ENCODE measurements at regions not wholly inside any gene's neighbourhood (a gene's known extent, or its start where the extent isn't known, plus 50 kb on each side); places are given as distances from the start of the nearest gene placed in this dataset.

DNA sequence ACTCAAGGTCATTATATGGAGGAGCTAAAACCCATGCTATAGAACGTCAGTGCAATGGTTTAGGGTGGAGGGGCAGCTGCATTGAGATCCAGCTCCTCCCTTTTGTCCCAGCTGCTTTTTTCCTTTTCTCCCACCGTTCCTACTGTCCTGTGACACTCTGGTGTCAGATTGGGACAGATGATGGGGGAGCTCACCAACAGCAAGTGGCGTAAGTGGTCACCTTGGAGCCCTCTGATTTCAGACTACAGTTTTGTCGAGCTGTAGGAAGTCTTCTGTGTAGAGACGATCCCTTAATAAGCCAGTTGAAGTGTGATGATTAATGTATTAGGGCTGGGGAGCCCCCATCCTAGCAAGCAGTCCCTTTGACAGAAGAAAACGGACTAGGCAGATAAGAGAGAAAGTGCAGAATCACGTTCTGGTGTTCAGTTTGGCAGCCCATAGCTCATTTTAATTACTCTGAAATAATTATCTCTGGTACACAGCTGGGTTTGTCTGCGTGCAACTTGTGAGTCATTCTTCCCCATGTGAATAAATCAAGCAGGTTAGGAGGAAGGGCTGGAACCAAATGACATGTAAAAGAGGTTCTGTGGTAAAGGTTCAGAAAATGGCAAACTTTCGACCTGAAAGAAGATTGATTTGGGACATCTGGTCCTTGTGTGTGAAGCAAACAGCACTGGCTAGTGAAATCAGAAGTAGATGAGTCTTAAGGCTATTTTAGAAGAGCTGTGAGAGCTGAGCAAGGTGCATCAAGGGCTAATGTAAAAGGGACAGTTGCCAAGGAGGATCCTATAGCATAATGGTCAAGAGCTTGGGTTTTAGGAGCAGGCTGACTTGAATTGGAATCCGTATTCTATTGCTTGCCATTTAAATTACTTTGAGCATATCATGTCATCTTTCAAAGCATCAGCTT lies 241.4 kb downstream of the EDEM1 start:
- DNase-seq: no peak
- Histone ChIP-seq H3F3A (ENCODE audit: insufficient read depth, low read length) (no peaks in the 10 kb centered on the region), H3K27me3 (replicated peaks; ENCODE audit: insufficient read depth, low read length) (no peaks in the 10 kb centered on the region), H3K9ac (ENCODE audit: low read length) (no peak overlapping the region), H3K4me3 (ENCODE audit: low read length) (no peak overlapping the region), H3K27ac (ENCODE audit: low read length) (no peak overlapping the region), H3K4me2 (ENCODE audit: low read depth, low read length) (no peak overlapping the region), H3K4me1 (ENCODE audit: low read length) (0 out of 2 replicates have a peak, but pooled peaks cover 3% of the 10 kb centered on the region), H2AFZ (ENCODE audit: low read length) (no peak overlapping the region), H3K9me2 (replicated peaks; ENCODE audit: insufficient read depth, low read length) (no peaks in the 10 kb centered on the region), H3K9me3 (replicated peaks; ENCODE audit: insufficient read depth, low read length) (no peaks in the 10 kb centered on the region), H3K79me2 (ENCODE audit: low read length) (no peaks in the 10 kb centered on the region), H4K20me1 (ENCODE audit: insufficient read depth, low read length) (no peaks in the 10 kb centered on the region), H3K36me3 (replicated peaks; ENCODE audit: insufficient read depth, low read length) (no peaks in the 10 kb centered on the region)
- no peak for TF ChIP-seq EZH2 (optimal IDR thresholded peaks at IDR 0.05; ENCODE audit: low read depth, low read length)
- TF ChIP-seq, protein P1, sequence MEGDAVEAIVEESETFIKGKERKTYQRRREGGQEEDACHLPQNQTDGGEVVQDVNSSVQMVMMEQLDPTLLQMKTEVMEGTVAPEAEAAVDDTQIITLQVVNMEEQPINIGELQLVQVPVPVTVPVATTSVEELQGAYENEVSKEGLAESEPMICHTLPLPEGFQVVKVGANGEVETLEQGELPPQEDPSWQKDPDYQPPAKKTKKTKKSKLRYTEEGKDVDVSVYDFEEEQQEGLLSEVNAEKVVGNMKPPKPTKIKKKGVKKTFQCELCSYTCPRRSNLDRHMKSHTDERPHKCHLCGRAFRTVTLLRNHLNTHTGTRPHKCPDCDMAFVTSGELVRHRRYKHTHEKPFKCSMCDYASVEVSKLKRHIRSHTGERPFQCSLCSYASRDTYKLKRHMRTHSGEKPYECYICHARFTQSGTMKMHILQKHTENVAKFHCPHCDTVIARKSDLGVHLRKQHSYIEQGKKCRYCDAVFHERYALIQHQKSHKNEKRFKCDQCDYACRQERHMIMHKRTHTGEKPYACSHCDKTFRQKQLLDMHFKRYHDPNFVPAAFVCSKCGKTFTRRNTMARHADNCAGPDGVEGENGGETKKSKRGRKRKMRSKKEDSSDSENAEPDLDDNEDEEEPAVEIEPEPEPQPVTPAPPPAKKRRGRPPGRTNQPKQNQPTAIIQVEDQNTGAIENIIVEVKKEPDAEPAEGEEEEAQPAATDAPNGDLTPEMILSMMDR (IDR thresholded peaks at IDR 0.05; ENCODE audit: low read length): no peak
- no peak for TF ChIP-seq EZH2phosphoT487 (IDR thresholded peaks at IDR 0.05; ENCODE audit: low read length)

DNA sequence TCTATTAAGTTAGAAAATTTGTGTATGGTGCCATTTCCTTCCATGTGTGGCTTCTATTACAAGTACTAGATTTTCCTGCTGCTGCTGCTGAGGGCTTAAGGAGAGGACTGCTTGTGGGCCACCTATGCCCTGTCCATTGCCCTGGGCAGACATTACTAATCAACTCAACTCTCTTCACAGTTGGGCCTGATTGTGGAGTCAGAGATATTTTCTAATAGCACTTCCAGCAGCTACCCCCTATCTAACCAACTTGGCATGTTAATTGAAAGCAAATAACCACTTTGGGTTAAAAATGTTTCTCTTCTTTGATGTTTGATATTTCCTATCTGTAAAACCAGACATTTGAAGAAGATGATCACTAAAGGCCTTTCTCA lies 242.0 kb downstream of the EDEM1 start:
- no peaks in the 10 kb centered on the region for H3K79me2 ChIP-seq (ENCODE audit: low read length)
- no peak overlapping the region for H3K4me2 ChIP-seq (ENCODE audit: low read depth, low read length)
- no peak for DNase-seq
- no peak for TF ChIP-seq EZH2phosphoT487 (IDR thresholded peaks at IDR 0.05; ENCODE audit: low read length)
- TF ChIP-seq, protein P1 (IDR thresholded peaks at IDR 0.05; ENCODE audit: low read length): no peak
- no peak for TF ChIP-seq EZH2 (optimal IDR thresholded peaks at IDR 0.05; ENCODE audit: low read depth, low read length)
- no peaks in the 10 kb centered on the region for H3F3A ChIP-seq (ENCODE audit: insufficient read depth, low read length)
- no peaks in the 10 kb centered on the region for H3K36me3 ChIP-seq (replicated peaks; ENCODE audit: insufficient read depth, low read length)
- no peak overlapping the region for H2AFZ ChIP-seq (ENCODE audit: low read length)
- H3K9me3 ChIP-seq (replicated peaks; ENCODE audit: insufficient read depth, low read length): no peaks in the 10 kb centered on the region
- H3K27ac ChIP-seq (ENCODE audit: low read length): no peak overlapping the region
- no peaks in the 10 kb centered on the region for H3K9me2 ChIP-seq (replicated peaks; ENCODE audit: insufficient read depth, low read length)
- no peak overlapping the region for H3K4me3 ChIP-seq (ENCODE audit: low read length)
- H3K9ac ChIP-seq (ENCODE audit: low read length): no peak overlapping the region
- H4K20me1 ChIP-seq (ENCODE audit: insufficient read depth, low read length): no peaks in the 10 kb centered on the region
- H3K27me3 ChIP-seq (replicated peaks; ENCODE audit: insufficient read depth, low read length): no peaks in the 10 kb centered on the region
- H3K4me1 ChIP-seq (ENCODE audit: low read length): 0 out of 2 replicates have a peak, but pooled peaks cover 3% of the 10 kb centered on the region

DNA sequence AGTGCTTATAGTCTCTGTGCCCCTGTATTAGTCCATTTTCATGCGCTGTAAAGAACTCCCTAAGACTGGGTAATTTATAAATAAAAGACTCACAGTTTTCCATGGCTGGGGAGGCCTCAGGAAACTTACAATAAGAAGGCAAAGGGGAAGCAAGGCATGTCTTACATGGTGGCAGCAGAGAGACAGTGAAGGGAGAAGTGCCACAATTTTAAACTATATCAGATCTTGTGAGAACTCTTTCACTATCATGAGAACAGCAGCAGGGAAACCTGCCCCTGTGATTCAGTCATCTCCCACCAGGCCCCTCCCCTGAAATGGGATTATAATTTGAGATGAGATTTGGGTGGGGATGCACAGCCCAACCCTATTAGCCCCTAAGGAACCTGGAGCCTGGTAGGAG lies 243.2 kb downstream of the EDEM1 start:
- Histone ChIP-seq H3K4me3 (ENCODE audit: low read length) (no peak overlapping the region), H2AFZ (ENCODE audit: low read length) (no peak overlapping the region), H3K79me2 (ENCODE audit: low read length) (no peaks in the 10 kb centered on the region), H3K4me2 (ENCODE audit: low read depth, low read length) (no peak overlapping the region), H3K4me1 (ENCODE audit: low read length) (0 out of 2 replicates have a peak, but pooled peaks cover 3% of the 10 kb centered on the region), H3K27ac (ENCODE audit: low read length) (no peak overlapping the region), H3K36me3 (replicated peaks; ENCODE audit: insufficient read depth, low read length) (no peaks in the 10 kb centered on the region), H3K27me3 (replicated peaks; ENCODE audit: insufficient read depth, low read length) (no peaks in the 10 kb centered on the region), H3K9ac (ENCODE audit: low read length) (no peak overlapping the region), H3F3A (ENCODE audit: insufficient read depth, low read length) (no peaks in the 10 kb centered on the region), H3K9me3 (replicated peaks; ENCODE audit: insufficient read depth, low read length) (no peaks in the 10 kb centered on the region), H3K9me2 (replicated peaks; ENCODE audit: insufficient read depth, low read length) (no peaks in the 10 kb centered on the region), H4K20me1 (ENCODE audit: insufficient read depth, low read length) (no peaks in the 10 kb centered on the region)
- TF ChIP-seq EZH2 (optimal IDR thresholded peaks at IDR 0.05; ENCODE audit: low read depth, low read length) (no peak), EZH2phosphoT487 (IDR thresholded peaks at IDR 0.05; ENCODE audit: low read length) (no peak)
- TF ChIP-seq, protein P1 (IDR thresholded peaks at IDR 0.05; ENCODE audit: low read length): no peak
- no peak for DNase-seq
